OCI-LY3 (cell line): ENCODE measurements at regions not wholly inside any gene's neighbourhood (a gene's known extent, or its start where the extent isn't known, plus 50 kb on each side); places are given as distances from the start of the nearest gene placed in this dataset.

Experiments
- H2AFZ ChIP-seq: fragments of 200-600, 300-600 bp; shearing (Covaris generic); 2 replicates; pipeline ENCODE4 v1.6.0; 2014; ENCODE audit warnings: antibody characterized with exemption, low read depth, low read length
- H3K27ac ChIP-seq: fragments of 200-600, 300-600 bp; sonication (generic); 2 replicates; pipeline ENCODE4 v1.5.1; 2014; ENCODE audit warnings: mild to moderate bottlenecking, low read length, moderate library complexity, mixed read lengths
- H3K27me3 ChIP-seq: fragments of 200-600, 300-600 bp; sonication (generic); 2 replicates; pipeline ENCODE4 v1.6.1; 2014; ENCODE audit warnings: low read depth, low read length, mixed read lengths
- H3K36me3 ChIP-seq: fragments of 200-600, 300-600 bp; sonication (generic); replicated peaks from 2 replicates; pipeline ENCODE3; 2014; ENCODE audit warnings: low read depth, low read length, mixed read lengths
- H3K4me1 ChIP-seq: fragments of 300-600, 200-600 bp; sonication (generic); 2 replicates; pipeline ENCODE4 v1.6.1; 2014; ENCODE audit warnings: low read length, mixed read lengths
- H3K4me2 ChIP-seq: fragments of 200-600, 300-600 bp; sonication (generic); 2 replicates; pipeline ENCODE4 v1.6.1; 2014; ENCODE audit warnings: low read length, mixed read lengths
- H3K4me3 ChIP-seq: fragments of 300-600, 200-600 bp; sonication (generic); 2 replicates; pipeline ENCODE4 v1.5.1; 2014; ENCODE audit warnings: antibody characterized with exemption, mild to moderate bottlenecking, low read length, moderate library complexity
- H3K79me2 ChIP-seq: fragments of 300-600, 200-600 bp; shearing (Covaris generic); 2 replicates; pipeline ENCODE4 v1.6.1; 2014; ENCODE audit warnings: mild to moderate bottlenecking, low read length, mixed read lengths
- H3K9ac ChIP-seq: fragments of 300-600, 200-600 bp; shearing (Covaris generic); 2 replicates; pipeline ENCODE4 v1.6.0; 2014; ENCODE audit warnings: mild to moderate bottlenecking, low read length, moderate library complexity
- H3K9me3 ChIP-seq: fragments of 200-600, 300-600 bp; shearing (Covaris generic); 2 replicates; pipeline ENCODE4 v1.6.1; 2014; ENCODE audit warnings: low read length, mixed read lengths; ENCODE audit not compliant: insufficient read depth
- H4K20me1 ChIP-seq: fragments of 200-600, 300-600 bp; sonication (generic); 2 replicates; pipeline ENCODE4 v1.6.1; 2016; ENCODE audit warnings: low read length, mixed read lengths; ENCODE audit not compliant: insufficient read depth
- EZH2phosphoT487 ChIP-seq: fragments of 200-600 bp; shearing (Covaris generic); IDR thresholded peaks from 2 replicates; pipeline ENCODE4 v1.6.1; 2018; ENCODE audit warnings: antibody characterized with exemption, mixed run types, low read depth
- TF ChIP-seq, protein P1 (sequence below): fragments of 200-600, 300-600 bp; sonication (generic); IDR thresholded peaks from 2 replicates; pipeline ENCODE4 v1.5.1; 2014; ENCODE audit warnings: antibody characterized with exemption, low read length, low read depth

DNA sequence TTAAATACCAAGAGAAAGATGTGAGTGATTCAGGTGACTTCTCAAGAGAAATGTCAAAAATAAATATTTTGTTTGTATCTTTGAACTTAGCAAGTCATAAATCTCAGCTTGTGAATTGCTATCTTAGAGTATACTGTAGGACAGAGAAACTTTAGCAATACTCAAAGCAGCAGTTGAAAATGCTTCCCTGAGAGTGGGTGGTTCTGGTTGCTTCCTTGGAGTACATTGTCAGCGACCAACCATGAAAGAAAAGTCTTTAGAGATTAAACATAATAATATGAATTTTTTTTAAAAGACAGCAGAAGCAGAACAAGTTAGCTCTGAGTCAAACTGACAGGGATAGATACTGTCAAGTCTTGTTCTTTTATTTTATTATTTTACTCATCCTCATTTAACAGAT lies 86.8 kb upstream of the OSBPL8 start:
- H3K27ac ChIP-seq, result no peak overlapping the region
- TF ChIP-seq, protein P1, sequence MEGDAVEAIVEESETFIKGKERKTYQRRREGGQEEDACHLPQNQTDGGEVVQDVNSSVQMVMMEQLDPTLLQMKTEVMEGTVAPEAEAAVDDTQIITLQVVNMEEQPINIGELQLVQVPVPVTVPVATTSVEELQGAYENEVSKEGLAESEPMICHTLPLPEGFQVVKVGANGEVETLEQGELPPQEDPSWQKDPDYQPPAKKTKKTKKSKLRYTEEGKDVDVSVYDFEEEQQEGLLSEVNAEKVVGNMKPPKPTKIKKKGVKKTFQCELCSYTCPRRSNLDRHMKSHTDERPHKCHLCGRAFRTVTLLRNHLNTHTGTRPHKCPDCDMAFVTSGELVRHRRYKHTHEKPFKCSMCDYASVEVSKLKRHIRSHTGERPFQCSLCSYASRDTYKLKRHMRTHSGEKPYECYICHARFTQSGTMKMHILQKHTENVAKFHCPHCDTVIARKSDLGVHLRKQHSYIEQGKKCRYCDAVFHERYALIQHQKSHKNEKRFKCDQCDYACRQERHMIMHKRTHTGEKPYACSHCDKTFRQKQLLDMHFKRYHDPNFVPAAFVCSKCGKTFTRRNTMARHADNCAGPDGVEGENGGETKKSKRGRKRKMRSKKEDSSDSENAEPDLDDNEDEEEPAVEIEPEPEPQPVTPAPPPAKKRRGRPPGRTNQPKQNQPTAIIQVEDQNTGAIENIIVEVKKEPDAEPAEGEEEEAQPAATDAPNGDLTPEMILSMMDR, result no peak
- TF ChIP-seq EZH2phosphoT487, result no peak

DNA sequence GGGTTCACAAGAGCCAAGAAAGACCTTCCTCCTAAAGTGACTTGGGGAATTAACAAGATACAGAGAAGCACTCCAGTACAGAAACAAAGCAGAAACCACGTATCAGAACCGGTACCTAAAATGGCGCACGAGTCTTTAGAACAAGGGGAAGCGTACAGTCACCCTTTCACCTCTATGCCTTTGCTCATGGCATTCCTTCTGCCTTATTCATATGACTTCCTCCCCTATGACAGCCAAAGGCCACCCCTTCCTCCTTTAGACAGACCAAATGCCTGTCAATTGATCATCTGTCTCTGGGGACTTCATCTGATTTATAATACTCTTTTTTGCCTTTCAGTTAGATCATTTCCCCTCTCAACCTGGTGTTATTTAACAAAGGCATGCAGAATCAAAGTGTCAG lies 89.5 kb upstream of the OSBPL8 start:
- H3K4me1 ChIP-seq, result no peaks in the 10 kb centered on the region
- no peak overlapping the region for H3K27ac ChIP-seq
- no peaks in the 10 kb centered on the region for H3K79me2 ChIP-seq
- no peak overlapping the region for H3K4me2 ChIP-seq
- H3K4me3 ChIP-seq, result no peak overlapping the region
- no peak overlapping the region for H2AFZ ChIP-seq
- H3K9ac ChIP-seq, result no peak overlapping the region
- TF ChIP-seq, protein P1, result no peak
- no peak for TF ChIP-seq EZH2phosphoT487
- no peaks in the 10 kb centered on the region for H3K9me3 ChIP-seq
- no peaks in the 10 kb centered on the region for H3K36me3 ChIP-seq
- H3K27me3 ChIP-seq, result no peaks in the 10 kb centered on the region
- no peaks in the 10 kb centered on the region for H4K20me1 ChIP-seq

More for the DNA sequence above, 86.8 kb upstream of the OSBPL8 start:
- Histone ChIP-seq H3K4me2 (no peak overlapping the region), H3K9me3 (no peaks in the 10 kb centered on the region), H3K79me2 (no peaks in the 10 kb centered on the region), H2AFZ (no peak overlapping the region), H4K20me1 (no peaks in the 10 kb centered on the region), H3K27me3 (no peaks in the 10 kb centered on the region), H3K9ac (no peak overlapping the region), H3K4me1 (no peaks in the 10 kb centered on the region), H3K4me3 (no peak overlapping the region), H3K36me3 (no peaks in the 10 kb centered on the region)

- no peak overlapping the region for H2AFZ ChIP-seq
- TF ChIP-seq, protein P1, result no peak
- no peak for TF ChIP-seq EZH2phosphoT487
- H3K27ac ChIP-seq, result no peak overlapping the region
- no peaks in the 10 kb centered on the region for H3K36me3 ChIP-seq
- H4K20me1 ChIP-seq, result no peaks in the 10 kb centered on the region
- 0 out of 2 replicates have a peak, but pooled peaks cover 5% of the 10 kb centered on the region for H3K27me3 ChIP-seq
- no peaks in the 10 kb centered on the region for H3K79me2 ChIP-seq
- H3K9ac ChIP-seq, result no peak overlapping the region
- H3K4me3 ChIP-seq, result no peak overlapping the region
- no peaks in the 10 kb centered on the region for H3K4me1 ChIP-seq
- no peak overlapping the region for H3K4me2 ChIP-seq
- H3K9me3 ChIP-seq, result no peaks in the 10 kb centered on the region
Measured at GRCh38 chr12:76652402-76652801, 92.8 kb upstream of the OSBPL8 start.

DNA sequence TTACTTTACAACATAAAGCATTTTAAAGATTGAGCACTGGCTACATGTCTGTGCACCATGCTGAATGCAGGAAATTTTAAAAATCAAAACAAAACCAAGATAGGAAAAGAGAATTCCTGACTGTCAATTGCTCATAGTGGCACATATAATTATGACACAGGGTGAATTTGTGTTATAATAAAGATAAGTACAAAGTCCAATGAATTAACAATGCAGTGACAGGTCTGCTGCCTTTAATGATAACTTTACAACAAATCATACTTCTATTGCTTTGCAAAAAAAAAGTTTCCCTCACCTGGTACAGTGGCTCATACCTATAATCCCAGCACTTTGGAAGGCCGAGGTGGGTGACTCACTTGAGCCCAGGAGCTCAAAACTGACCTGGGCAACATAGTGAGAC lies 93.8 kb upstream of the OSBPL8 start:
- no peak for TF ChIP-seq EZH2phosphoT487
- TF ChIP-seq, protein P1, result no peak
- Histone ChIP-seq H3K9ac (no peak overlapping the region), H3K27ac (no peak overlapping the region), H3K36me3 (no peaks in the 10 kb centered on the region), H3K4me2 (no peak overlapping the region), H3K4me3 (no peak overlapping the region), H2AFZ (no peak overlapping the region), H3K79me2 (no peaks in the 10 kb centered on the region), H4K20me1 (no peaks in the 10 kb centered on the region), H3K4me1 (no peaks in the 10 kb centered on the region), H3K9me3 (no peaks in the 10 kb centered on the region), H3K27me3 (0 out of 2 replicates have a peak, but pooled peaks cover 5% of the 10 kb centered on the region)
